Neuronal stem cell (in vitro differentiated cells): ENCODE measurements at regions not wholly inside any gene's neighbourhood (a gene's known extent, or its start where the extent isn't known, plus 50 kb on each side); places are given as distances from the start of the nearest gene placed in this dataset.

Experiments used
- DNase-seq: peaks from one replicate; pipeline ENCODE4 v3.0.0-alpha.2; 2013; ENCODE audit warnings: low spot score
- H2AFZ ChIP-seq: one replicate; pipeline ENCODE4 v1.6.1; 2013; ENCODE audit warnings: mild to moderate bottlenecking, low read length, inconsistent platforms
- H2AK5ac ChIP-seq: 2 replicates; pipeline ENCODE4 v1.6.1; 2013; ENCODE audit warnings: low read depth, mild to moderate bottlenecking, inconsistent platforms, low read length, moderate library complexity, mixed read lengths
- H2BK120ac ChIP-seq: 2 replicates; pipeline ENCODE4 v1.6.1; 2013; ENCODE audit warnings: low read depth, mild to moderate bottlenecking, inconsistent platforms, low read length, moderate library complexity, mixed read lengths
- H2BK12ac ChIP-seq: one replicate; pipeline ENCODE4 v1.6.1; 2013; ENCODE audit warnings: low read length, inconsistent platforms
- H2BK15ac ChIP-seq: 2 replicates; pipeline ENCODE4 v1.6.1; 2013; ENCODE audit warnings: mild to moderate bottlenecking, low read length, inconsistent platforms, mixed read lengths
- H2BK5ac ChIP-seq: one replicate; pipeline ENCODE4 v1.6.1; 2013; ENCODE audit warnings: inconsistent platforms, mild to moderate bottlenecking, low read length, moderate library complexity
- H3K14ac ChIP-seq: one replicate; pipeline ENCODE4 v1.6.1; 2013; ENCODE audit warnings: low read length, inconsistent platforms
- H3K18ac ChIP-seq: 2 replicates; pipeline ENCODE4 v1.6.1; 2013; ENCODE audit warnings: low read length, inconsistent platforms
- H3K23ac ChIP-seq: 2 replicates; pipeline ENCODE4 v1.6.1; 2013; ENCODE audit warnings: low read depth, mild to moderate bottlenecking, mixed read lengths, low read length, inconsistent platforms; ENCODE audit not compliant: poor library complexity
- H3K27ac ChIP-seq: replicated peaks from 3 replicates; pipeline ENCODE4 v1.5.1; 2013; ENCODE audit warnings: low read length, inconsistent platforms
- H3K27me3 ChIP-seq, 3 experiments: 2 replicates each; pipeline ENCODE4 v1.6.1; 2013; ENCODE audit warnings: low read length in 3 of 3, mild to moderate bottlenecking in 2 of 3, inconsistent platforms in 1 of 3, low read depth in 1 of 3, mixed read lengths in 1 of 3, moderate library complexity in 1 of 3; ENCODE audit not compliant: control insufficient read depth in 3 of 3, insufficient read depth in 3 of 3
- H3K36me3 ChIP-seq, 2 donors: replicated peaks in 1 of 2; 2 replicates each; pipeline ENCODE4 v1.6.1; 2013; ENCODE audit warnings: low read length in 2 of 2; ENCODE audit not compliant: control insufficient read depth in 2 of 2, insufficient read depth in 2 of 2
- H3K4ac ChIP-seq: 2 replicates; pipeline ENCODE4 v1.6.1; 2013; ENCODE audit warnings: inconsistent platforms, mild to moderate bottlenecking, low read length, moderate library complexity
- H3K4me1 ChIP-seq, 2 donors: 1 replicate in 1 of 2; 2 replicates in 1 of 2; pipeline ENCODE4 v1.6.1; 2013; ENCODE audit warnings: low read length in 2 of 2, low read depth in 1 of 2; ENCODE audit not compliant: control insufficient read depth in 2 of 2, insufficient read depth in 1 of 2
- H3K4me2 ChIP-seq: one replicate; pipeline ENCODE4 v1.6.1; 2013; ENCODE audit warnings: mild to moderate bottlenecking, low read length, inconsistent platforms; ENCODE audit not compliant: insufficient read depth, poor library complexity, severe bottlenecking
- H3K4me3 ChIP-seq, 2 donors: 2 replicates each; pipeline ENCODE4 v1.5.1; 2013; ENCODE audit warnings: low read length in 2 of 2, mild to moderate bottlenecking in 2 of 2, inconsistent platforms in 1 of 2, moderate library complexity in 1 of 2
- H3K79me1 ChIP-seq: one replicate; pipeline ENCODE4 v1.6.1; 2013; ENCODE audit warnings: low read depth, mild to moderate bottlenecking, inconsistent platforms, low read length, moderate library complexity
- H3K9ac ChIP-seq: one replicate; pipeline ENCODE4 v1.6.1; 2013; ENCODE audit warnings: mild to moderate bottlenecking, low read depth, low read length, inconsistent platforms; ENCODE audit not compliant: poor library complexity
- H3K9me3 ChIP-seq, 2 donors: replicated peaks in 1 of 2; 2 replicates each; pipeline versions ENCODE3 to v1.6.1; 2013; ENCODE audit warnings: low read length in 2 of 2, mild to moderate bottlenecking in 2 of 2, inconsistent platforms in 1 of 2, low read depth in 1 of 2, mixed read lengths in 1 of 2, moderate library complexity in 1 of 2; ENCODE audit not compliant: control insufficient read depth in 2 of 2, insufficient read depth in 1 of 2
- H4K8ac ChIP-seq: one replicate; pipeline ENCODE4 v1.6.1; 2013; ENCODE audit warnings: low read depth, mild to moderate bottlenecking, inconsistent platforms, low read length, moderate library complexity
- H4K91ac ChIP-seq: one replicate; pipeline ENCODE4 v1.6.1; 2013; ENCODE audit warnings: low read length, low read depth, mild to moderate bottlenecking, inconsistent platforms; ENCODE audit not compliant: poor library complexity
- WGBS, 2 donors: extraction: QIAGEN DNeasy Blood & Tissue Kit; methylation state at CpG; one replicate each; pipeline ENCODE4 v1.1.7; 2013; ENCODE audit warnings: missing lambda C conversion rate in 2 of 2, mixed read lengths in 1 of 2; ENCODE audit not compliant: insufficient read length in 2 of 2, insufficient replicate concordance in 1 of 2; ENCODE audit errors: extremely low coverage in 2 of 2; 5-methylcytosine and 5-hydroxymethylcytosine counted together

- Histone ChIP-seq H3K9ac (no peak overlapping the region), H2AFZ (no peak overlapping the region), H3K4ac (no peak overlapping the region), H4K8ac (no peak overlapping the region), H3K79me1 (no peaks in the 10 kb centered on the region), H3K4me2 (no peak overlapping the region), H4K91ac (no peak overlapping the region), H3K4me1 (no peaks in the 10 kb centered on the region), H3K14ac (no peak overlapping the region), H2BK120ac (no peak overlapping the region), H3K9me3 (no peaks in the 10 kb centered on the region), H3K27me3 (peaks cover 0 to 2% (median 0%) of the 10 kb centered on the region in 3 experiments), H3K4me3 (no peak overlapping the region), H3K18ac (no peak overlapping the region), H2BK12ac (no peak overlapping the region), H2BK5ac (no peak overlapping the region), H2BK15ac (no peak overlapping the region), H3K23ac (no peak overlapping the region), H3K36me3 (no peaks in the 10 kb centered on the region), H3K27ac (no peak overlapping the region), H2AK5ac (no peak overlapping the region)
- DNase-seq, result no peak
- WGBS, 2 donors, result no CpG with 5 or more reads among the region's 2 CpGs
These were observed 81.1 kb downstream of the MAT2B start for GRCh38 chr5:163586531-163586956.

GRCh38 chr5:163594951-163595350 lies 89.5 kb downstream of the MAT2B start:
- no peak overlapping the region for H3K9ac ChIP-seq
- no CpG with 5 or more reads among the region's 3 CpGs for WGBS, 2 donors
- no peak overlapping the region for H3K27ac ChIP-seq
- no peak overlapping the region for H3K23ac ChIP-seq
- H3K18ac ChIP-seq, result no peak overlapping the region
- no peak overlapping the region for H3K4ac ChIP-seq
- no peaks in the 10 kb centered on the region for H3K79me1 ChIP-seq
- H2AK5ac ChIP-seq, result no peak overlapping the region
- no peak overlapping the region for H2BK120ac ChIP-seq
- peaks cover 0 to 3% of the 10 kb centered on the region in 2 donors for H3K4me1 ChIP-seq
- no peak overlapping the region for H4K8ac ChIP-seq
- no peak overlapping the region for H2BK5ac ChIP-seq
- no peak overlapping the region for H2BK15ac ChIP-seq
- H3K9me3 ChIP-seq, result no peaks in the 10 kb centered on the region
- H4K91ac ChIP-seq, result no peak overlapping the region
- no peak overlapping the region for H3K14ac ChIP-seq
- no peak overlapping the region for H2BK12ac ChIP-seq
- H3K27me3 ChIP-seq, result no peaks in the 10 kb centered on the region
- no peaks in the 10 kb centered on the region for H3K36me3 ChIP-seq
- H2AFZ ChIP-seq, result no peak overlapping the region
- H3K4me3 ChIP-seq, result no peak overlapping the region
- H3K4me2 ChIP-seq, result no peak overlapping the region
- no peak for DNase-seq

GRCh38 chr5:163595932-163596607 lies 90.7 kb downstream of the MAT2B start:
- Histone ChIP-seq H2BK120ac (no peak overlapping the region), H4K8ac (no peak overlapping the region), H3K4me3 (no peak overlapping the region), H2BK5ac (no peak overlapping the region), H3K14ac (no peak overlapping the region), H2AK5ac (no peak overlapping the region), H3K27me3 (no peaks in the 10 kb centered on the region), H3K4me1 (peaks cover 0 to 3% of the 10 kb centered on the region in 2 donors), H4K91ac (no peak overlapping the region), H3K23ac (no peak overlapping the region), H3K18ac (peak overlapping the region; percentile 22), H3K79me1 (no peaks in the 10 kb centered on the region), H2BK15ac (no peak overlapping the region), H3K36me3 (no peaks in the 10 kb centered on the region), H3K4ac (no peak overlapping the region), H3K9ac (no peak overlapping the region), H3K27ac (no peak overlapping the region), H2BK12ac (no peak overlapping the region), H3K4me2 (no peak overlapping the region), H3K9me3 (no peaks in the 10 kb centered on the region), H2AFZ (no peak overlapping the region)
- WGBS, 2 donors, result no CpG with 5 or more reads among the region's 6 CpGs
- DNase-seq, result no peak

- Histone ChIP-seq H4K91ac (no peak overlapping the region), H3K9me3 (no peaks in the 10 kb centered on the region), H3K4ac (no peak overlapping the region), H3K18ac (no peak overlapping the region), H3K79me1 (no peaks in the 10 kb centered on the region), H3K36me3 (no peaks in the 10 kb centered on the region), H2AFZ (no peak overlapping the region), H2BK15ac (no peak overlapping the region), H3K27me3 (peaks cover 0 to 5% (median 0%) of the 10 kb centered on the region in 3 experiments), H3K4me2 (no peak overlapping the region), H2BK120ac (no peak overlapping the region), H4K8ac (no peak overlapping the region), H3K23ac (no peak overlapping the region), H3K9ac (no peak overlapping the region), H3K4me3 (no peak overlapping the region), H3K27ac (no peak overlapping the region), H2AK5ac (no peak overlapping the region), H2BK5ac (no peak overlapping the region), H3K14ac (no peak overlapping the region), H2BK12ac (no peak overlapping the region), H3K4me1 (peaks cover 0 to 3% of the 10 kb centered on the region in 2 donors)
- DNase-seq, result no peak
- WGBS, 2 donors, result no CpG with 5 or more reads among the region's 5 CpGs
These were observed 91.3 kb downstream of the MAT2B start for GRCh38 chr5:163596608-163597315.
